IMR-90 (cell line): ENCODE measurements at regions not wholly inside any gene's neighbourhood (a gene's known extent, or its start where the extent isn't known, plus 50 kb on each side); places are given as distances from the start of the nearest gene placed in this dataset.

Experiments used
- ATAC-seq: fragments of 200-7000 bp; cut with Tn5 transposase; 2 replicates; pipeline ENCODE4 v1.9.1; 2020; ENCODE audit warnings: low read depth, mild to moderate bottlenecking, moderate library complexity
- BruUV-seq: library from RNA; stranded (reverse); fragments of 400-500 nt; replicated peaks from 2 replicates; lab custom pipeline; 2021; lab: Mats Ljungman, UMichigan
- CTCF ChIA-PET: fragments of 300-600 bp; formaldehyde crosslinking; extraction: SDS; loops from one replicate; lab custom pipeline; 2021; ENCODE audit warnings: antibody characterized with exemption; lab: Yijun Ruan, JAX
- POLR2A ChIA-PET: fragments of 300-600 bp; sonication (Branson Sonifier 250); formaldehyde crosslinking; loops from one replicate; lab custom pipeline; 2022; ENCODE audit warnings: antibody characterized with exemption; ENCODE audit not compliant: unreplicated experiment; lab: Charles Lee
- DNase-seq: peaks from one replicate; pipeline ENCODE4 v3.0.0; 2013
- H2AFZ ChIP-seq: replicated peaks from 2 replicates; pipeline ENCODE3; 2013; ENCODE audit warnings: low read length, mild to moderate bottlenecking; ENCODE audit not compliant: poor library complexity
- H2AK5ac ChIP-seq: 2 replicates; pipeline ENCODE4 v1.6.1; 2013; ENCODE audit warnings: low read depth, low read length, inconsistent platforms
- H2AK9ac ChIP-seq: replicated peaks from 2 replicates; pipeline ENCODE3; 2013; ENCODE audit warnings: mild to moderate bottlenecking, low read depth, low read length, moderate library complexity; ENCODE audit not compliant: poor library complexity
- H2BK120ac ChIP-seq: 2 replicates; pipeline ENCODE4 v1.6.1; 2013; ENCODE audit warnings: low read depth, low read length, inconsistent platforms
- H2BK15ac ChIP-seq: 3 replicates; pipeline ENCODE4 v1.6.1; 2013; ENCODE audit warnings: low read depth, low read length, inconsistent platforms
- H2BK20ac ChIP-seq: 2 replicates; pipeline ENCODE4 v1.6.1; 2013; ENCODE audit warnings: low read depth, mild to moderate bottlenecking, inconsistent platforms, low read length, moderate library complexity
- H2BK5ac ChIP-seq: 2 replicates; pipeline ENCODE4 v1.6.1; 2013; ENCODE audit warnings: mild to moderate bottlenecking, low read depth, low read length, inconsistent platforms; ENCODE audit not compliant: poor library complexity, severe bottlenecking
- H3K14ac ChIP-seq: replicated peaks from 2 replicates; pipeline ENCODE4 v1.6.1; 2013; ENCODE audit warnings: low read depth, low read length, inconsistent platforms
- H3K18ac ChIP-seq: 2 replicates; pipeline ENCODE4 v1.6.1; 2013; ENCODE audit warnings: low read depth, low read length, control low read depth
- H3K23ac ChIP-seq: 2 replicates; pipeline ENCODE4 v1.6.1; 2013; ENCODE audit warnings: low read depth, low read length, inconsistent platforms
- H3K27ac ChIP-seq: 2 replicates; pipeline ENCODE4 v1.5.1; 2013; ENCODE audit warnings: mild to moderate bottlenecking, control low read depth, low read length; ENCODE audit not compliant: insufficient read depth
- H3K27me3 ChIP-seq: 2 replicates; pipeline ENCODE4 v1.6.1; 2013; ENCODE audit warnings: low read length; ENCODE audit not compliant: control insufficient read depth, insufficient read depth
- H3K36me3 ChIP-seq: 2 replicates; pipeline ENCODE4 v1.6.1; 2013; ENCODE audit warnings: low read length, mixed read lengths; ENCODE audit not compliant: control insufficient read depth, insufficient read depth
- H3K4ac ChIP-seq: 2 replicates; pipeline ENCODE4 v1.6.1; 2013; ENCODE audit warnings: low read depth, low read length, inconsistent platforms
- H3K4me1 ChIP-seq: 2 replicates; pipeline ENCODE4 v1.6.1; 2013; ENCODE audit warnings: low read length, mixed read lengths; ENCODE audit not compliant: control insufficient read depth, insufficient read depth
- H3K4me2 ChIP-seq: 2 replicates; pipeline ENCODE4 v1.6.1; 2013; ENCODE audit warnings: low read depth, mild to moderate bottlenecking, control low read depth, low read length, moderate library complexity
- H3K4me3 ChIP-seq: 2 replicates; pipeline ENCODE4 v1.5.1; 2013; ENCODE audit warnings: low read depth, mild to moderate bottlenecking, control low read depth, low read length, moderate library complexity; ENCODE audit not compliant: insufficient read depth
- H3K56ac ChIP-seq: 2 replicates; pipeline ENCODE4 v1.6.1; 2013; ENCODE audit warnings: low read length, inconsistent platforms; ENCODE audit not compliant: insufficient read depth; ENCODE audit errors: extremely low read depth
- H3K79me1 ChIP-seq, 2 experiments: 2 replicates each; pipeline ENCODE4 v1.6.1; 2013; ENCODE audit warnings: low read length in 2 of 2, inconsistent platforms in 1 of 2, low read depth in 1 of 2
- H3K9ac ChIP-seq: 2 replicates; pipeline ENCODE4 v1.6.1; 2013; ENCODE audit warnings: low read depth, low read length, control low read depth
- H3K9me1 ChIP-seq: 2 replicates; pipeline ENCODE4 v1.6.1; 2013; ENCODE audit warnings: low read length, inconsistent platforms; ENCODE audit not compliant: insufficient read depth
- H3K9me3 ChIP-seq: 2 replicates; pipeline ENCODE4 v1.6.1; 2013; ENCODE audit warnings: low read length; ENCODE audit not compliant: control insufficient read depth, insufficient read depth
- H4K20me1 ChIP-seq: 2 replicates; pipeline ENCODE4 v1.6.1; 2013; ENCODE audit warnings: low read length, inconsistent platforms; ENCODE audit not compliant: insufficient read depth
- H4K5ac ChIP-seq: 2 replicates; pipeline ENCODE4 v1.6.1; 2013; ENCODE audit warnings: mild to moderate bottlenecking, low read depth, low read length, control low read depth
- H4K8ac ChIP-seq, 2 experiments: 2 replicates each; pipeline ENCODE4 v1.6.1; 2013; ENCODE audit warnings: low read depth in 2 of 2, low read length in 2 of 2, control low read depth in 1 of 2, inconsistent platforms in 1 of 2
- H4K91ac ChIP-seq: 2 replicates; pipeline ENCODE4 v1.6.1; 2013; ENCODE audit warnings: low read depth, low read length, inconsistent platforms; ENCODE audit not compliant: insufficient read depth
- ELK1 ChIP-seq: fragments of 150-350 bp; IDR thresholded peaks from 2 replicates; pipeline ENCODE4 v1.6.1; 2016; ENCODE audit warnings: low read depth, mild to moderate bottlenecking, low read length, moderate library complexity, borderline replicate concordance
- MAZ ChIP-seq: IDR thresholded peaks from 2 replicates; pipeline ENCODE4 v1.6.1; 2012; ENCODE audit warnings: low read depth, mild to moderate bottlenecking, low read length, improper control_type of control experiment, moderate library complexity, borderline replicate concordance
- RCOR1 ChIP-seq: IDR thresholded peaks from 2 replicates; pipeline ENCODE4 v1.6.1; 2012; ENCODE audit warnings: mild to moderate bottlenecking, low read length, improper control_type of control experiment; ENCODE audit not compliant: insufficient replicate concordance
- SMC3 ChIP-seq: fragments of 150-350 bp; IDR thresholded peaks from 2 replicates; pipeline ENCODE4 v1.6.1; 2016; ENCODE audit warnings: low read depth, mild to moderate bottlenecking, antibody characterized with exemption, low read length, moderate library complexity
- WGBS, 2 experiments: methylation state at CpG; one replicate each; pipeline versions ENCODE4 v1.1.5 to v1.1.7; 2013; ENCODE audit warnings: missing lambda C conversion rate in 2 of 2; ENCODE audit not compliant: insufficient read length in 1 of 2; ENCODE audit errors: extremely low coverage in 2 of 2; 5-methylcytosine and 5-hydroxymethylcytosine counted together
- dilution Hi-C: fragments of 300-500 bp; cut with HindIII; formaldehyde crosslinking; loops from one replicate; pipeline ENCODE4 v1.14.3; 2018; ENCODE audit warnings: low sequenced_read_pairs; ENCODE audit not compliant: unreplicated experiment
- in situ Hi-C: fragments of 300-500 bp; cut with MboI; formaldehyde crosslinking; loops from 3 replicates; pipeline ENCODE4 v1.14.3; 2019; ENCODE audit warnings: low sequenced_read_pairs, inconsistent platforms, mixed read lengths
- intact Hi-C: fragments of 100-400 bp; cut with micrococcal nuclease; formaldehyde crosslinking; loops from 2 replicates; pipeline ENCODE4 v1.10.0; 2022

GRCh38 chr4:27534488-27534887 lies 673.8 kb downstream of the STIM2 start:
- H3K27me3 ChIP-seq, result no peaks in the 10 kb centered on the region
- H4K20me1 ChIP-seq, result no peaks in the 10 kb centered on the region
- no peak overlapping the region for H4K91ac ChIP-seq
- no CpG with 5 or more reads among the region's 1 CpG for WGBS, 2 experiments
- dilution Hi-C loops (no loop called here), intact Hi-C loops (no loop called here), in situ Hi-C loops (no loop called here)
- no peaks in the 10 kb centered on the region for H3K4me1 ChIP-seq
- H2BK5ac ChIP-seq, result no peak overlapping the region
- no peaks in the 10 kb centered on the region for H3K9me1 ChIP-seq
- H2BK15ac ChIP-seq, result no peak overlapping the region
- DNase-seq (no peak), ATAC-seq (no peak)
- ChIA-PET CTCF (interaction anchor here (0.7 kb wide), 1 partner anchor 1581 kb away, joined by 4 read pairs; no protein-coding TSS in a partner anchor), POLR2A (no interaction called here)
- H3K27ac ChIP-seq, result no peak overlapping the region
- H2AK5ac ChIP-seq, result no peak overlapping the region
- no peak overlapping the region for H2BK120ac ChIP-seq
- no peak overlapping the region for H4K5ac ChIP-seq
- H3K56ac ChIP-seq, result no peak overlapping the region
- no peak for TF ChIP-seq ELK1
- TF ChIP-seq MAZ, result no peak
- no peak for TF ChIP-seq SMC3
- no peak for TF ChIP-seq RCOR1
- H3K23ac ChIP-seq, result no peak overlapping the region
- H2BK20ac ChIP-seq, result no peak overlapping the region
- H2AK9ac ChIP-seq, result no peak overlapping the region
- no peaks in the 10 kb centered on the region for H3K36me3 ChIP-seq
- BruUV-seq, result no TSS peak
- no peak overlapping the region for H3K18ac ChIP-seq
- H3K4me2 ChIP-seq, result no peak overlapping the region
- H3K9me3 ChIP-seq, result peaks cover 8% of the 10 kb centered on the region
- no peak overlapping the region for H3K14ac ChIP-seq
- H3K79me1 ChIP-seq, result no peaks in the 10 kb centered on the region
- H3K4me3 ChIP-seq, result no peak overlapping the region
- H3K9ac ChIP-seq, result no peak overlapping the region
- no peak overlapping the region for H3K4ac ChIP-seq
- H2AFZ ChIP-seq, result no peak overlapping the region
- H4K8ac ChIP-seq, result no peak overlapping the region
